ENCODE measurements at regions not wholly inside any gene's neighbourhood (a gene's known extent, or its start where the extent isn't known, plus 50 kb on each side); places are given as distances from the start of the nearest gene placed in this dataset.

- H3K4me2 ChIP-seq (ENCODE audit: low read length) = no peak overlapping the region
- intact Hi-C loops (cut with micrococcal nuclease; ENCODE audit: unreplicated experiment) = no loop called here
- ChIA-PET CTCF (ENCODE audit: unreplicated experiment) (no interaction called here), POLR2A (no interaction called here)
- H2AFZ ChIP-seq (ENCODE audit: low read length) = no peak overlapping the region
- no peaks in the 10 kb centered on the region for H3K36me3 ChIP-seq (ENCODE audit: insufficient read depth, low read length)
- no peak overlapping the region for H3K4me3 ChIP-seq (ENCODE audit: low read depth, low read length, poor library complexity, severe bottlenecking)
- BruUV-seq (replicated peaks) = no TSS peak
- no peaks in the 10 kb centered on the region for H4K20me1 ChIP-seq (ENCODE audit: insufficient read depth, low read length)
- no peaks in the 10 kb centered on the region for H3K9me2 ChIP-seq (ENCODE audit: insufficient read depth, low read length)
- DNase-seq (ENCODE audit: low spot score) = no peak
- H3K27ac ChIP-seq (ENCODE audit: low read depth, low read length, poor library complexity, severe bottlenecking) = no peak overlapping the region
- no peaks in the 10 kb centered on the region for H3K4me1 ChIP-seq (ENCODE audit: insufficient read depth, low read length, poor library complexity, severe bottlenecking)
- no peaks in the 10 kb centered on the region for H3K9me3 ChIP-seq (ENCODE audit: low read length)
- TF ChIP-seq CTCF (conservative IDR thresholded peaks at IDR 0.05; ENCODE audit: low read length) (no peak), EZH2phosphoT487 (IDR thresholded peaks at IDR 0.05; ENCODE audit: borderline replicate concordance, low read depth, low read length) (no peak)
- no peaks in the 10 kb centered on the region for H3K79me2 ChIP-seq (ENCODE audit: insufficient read depth, low read depth, low read length)
Measured at GRCh38 chr3:99407257-99407656, 231.1 kb upstream of the COL8A1 start.

- H2AFZ ChIP-seq (ENCODE audit: low read length) = no peak overlapping the region
- no peak overlapping the region for H3K4me2 ChIP-seq (ENCODE audit: low read length)
- TF ChIP-seq CTCF (conservative IDR thresholded peaks at IDR 0.05; ENCODE audit: low read length) (no peak), EZH2phosphoT487 (IDR thresholded peaks at IDR 0.05; ENCODE audit: borderline replicate concordance, low read depth, low read length) (no peak)
- H4K20me1 ChIP-seq (ENCODE audit: insufficient read depth, low read length) = no peaks in the 10 kb centered on the region
- H3K36me3 ChIP-seq (ENCODE audit: insufficient read depth, low read length) = no peaks in the 10 kb centered on the region
- H3K79me2 ChIP-seq (ENCODE audit: insufficient read depth, low read depth, low read length) = no peaks in the 10 kb centered on the region
- no peak overlapping the region for H3K4me3 ChIP-seq (ENCODE audit: low read depth, low read length, poor library complexity, severe bottlenecking)
- no peaks in the 10 kb centered on the region for H3K4me1 ChIP-seq (ENCODE audit: insufficient read depth, low read length, poor library complexity, severe bottlenecking)
- H3K9me2 ChIP-seq (ENCODE audit: insufficient read depth, low read length) = no peaks in the 10 kb centered on the region
- H3K9me3 ChIP-seq (ENCODE audit: low read length) = no peaks in the 10 kb centered on the region
- DNase-seq (ENCODE audit: low spot score) = no peak
- CTCF ChIA-PET (ENCODE audit: unreplicated experiment) = no interaction called here
- POLR2A ChIA-PET = interaction anchor here (0.6 kb wide), 1 partner anchor 11 kb away, joined by 3 read pairs; no protein-coding TSS in a partner anchor
- BruUV-seq (replicated peaks) = no TSS peak
- intact Hi-C loops (cut with micrococcal nuclease; ENCODE audit: unreplicated experiment) = no loop called here
- H3K27ac ChIP-seq (ENCODE audit: low read depth, low read length, poor library complexity, severe bottlenecking) = no peak overlapping the region
Measured at GRCh38 chr3:99402755-99403154, 235.6 kb upstream of the COL8A1 start.

GRCh38 chr3:99400352-99400751 lies 238.0 kb upstream of the COL8A1 start:
- no peaks in the 10 kb centered on the region for H3K79me2 ChIP-seq (ENCODE audit: insufficient read depth, low read depth, low read length)
- no peak overlapping the region for H3K27ac ChIP-seq (ENCODE audit: low read depth, low read length, poor library complexity, severe bottlenecking)
- H3K9me2 ChIP-seq (ENCODE audit: insufficient read depth, low read length) = no peaks in the 10 kb centered on the region
- H2AFZ ChIP-seq (ENCODE audit: low read length) = no peak overlapping the region
- ChIA-PET CTCF (ENCODE audit: unreplicated experiment) (no interaction called here), POLR2A (no interaction called here)
- no peak for DNase-seq (ENCODE audit: low spot score)
- H3K4me2 ChIP-seq (ENCODE audit: low read length) = no peak overlapping the region
- TF ChIP-seq EZH2phosphoT487 (IDR thresholded peaks at IDR 0.05; ENCODE audit: borderline replicate concordance, low read depth, low read length) (no peak), CTCF (conservative IDR thresholded peaks at IDR 0.05; ENCODE audit: low read length) (no peak)
- no peaks in the 10 kb centered on the region for H3K36me3 ChIP-seq (ENCODE audit: insufficient read depth, low read length)
- BruUV-seq (replicated peaks) = no TSS peak
- no peak overlapping the region for H3K4me3 ChIP-seq (ENCODE audit: low read depth, low read length, poor library complexity, severe bottlenecking)
- no peaks in the 10 kb centered on the region for H3K9me3 ChIP-seq (ENCODE audit: low read length)
- H4K20me1 ChIP-seq (ENCODE audit: insufficient read depth, low read length) = no peaks in the 10 kb centered on the region
- intact Hi-C loops (cut with micrococcal nuclease; ENCODE audit: unreplicated experiment) = no loop called here
- H3K4me1 ChIP-seq (ENCODE audit: insufficient read depth, low read length, poor library complexity, severe bottlenecking) = no peaks in the 10 kb centered on the region
